Fibroblast of mammary gland (primary cell): ENCODE measurements at regions not wholly inside any gene's neighbourhood (a gene's known extent, or its start where the extent isn't known, plus 50 kb on each side); places are given as distances from the start of the nearest gene placed in this dataset.
A peak's percentile ranks its signal among the peaks of the same experiment; 100 is the strongest.

Source experiments
- DNase-seq: peaks from one replicate; pipeline ENCODE4 v3.0.0-alpha.2; 2010; ENCODE audit warnings: low read depth
- H3K4me3 ChIP-seq: 2 replicates; pipeline ENCODE4 v1.5.1; 2011; ENCODE audit warnings: low read depth, mild to moderate bottlenecking, low read length, moderate library complexity; ENCODE audit not compliant: control insufficient read depth
- TF ChIP-seq, protein P1 (sequence below): conservative IDR thresholded peaks from 2 replicates; pipeline ENCODE4 v1.5.1; 2011; ENCODE audit warnings: low read depth, low read length, inconsistent platforms; ENCODE audit not compliant: control insufficient read depth, insufficient read depth

DNA sequence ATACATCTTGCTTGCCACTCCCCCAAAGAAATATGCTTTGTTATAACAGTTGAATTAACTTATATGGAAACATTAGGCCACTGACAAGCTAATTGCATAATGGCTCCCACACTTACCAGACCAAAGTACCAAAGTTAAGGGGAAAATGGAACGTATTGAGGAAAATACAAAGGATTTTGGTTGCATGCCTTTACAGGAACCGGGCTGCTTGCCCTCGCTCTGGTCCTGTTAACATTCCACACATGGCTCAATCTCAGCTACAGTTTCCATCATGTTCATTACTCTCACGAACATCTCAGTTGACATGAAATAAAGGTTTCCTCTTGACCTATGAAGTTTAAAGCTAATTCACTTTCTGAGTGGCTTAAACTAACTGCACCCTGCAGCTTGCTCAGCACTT lies 220.7 kb upstream of the RXFP2 start:
- no peak for DNase-seq
- TF ChIP-seq, protein P1, sequence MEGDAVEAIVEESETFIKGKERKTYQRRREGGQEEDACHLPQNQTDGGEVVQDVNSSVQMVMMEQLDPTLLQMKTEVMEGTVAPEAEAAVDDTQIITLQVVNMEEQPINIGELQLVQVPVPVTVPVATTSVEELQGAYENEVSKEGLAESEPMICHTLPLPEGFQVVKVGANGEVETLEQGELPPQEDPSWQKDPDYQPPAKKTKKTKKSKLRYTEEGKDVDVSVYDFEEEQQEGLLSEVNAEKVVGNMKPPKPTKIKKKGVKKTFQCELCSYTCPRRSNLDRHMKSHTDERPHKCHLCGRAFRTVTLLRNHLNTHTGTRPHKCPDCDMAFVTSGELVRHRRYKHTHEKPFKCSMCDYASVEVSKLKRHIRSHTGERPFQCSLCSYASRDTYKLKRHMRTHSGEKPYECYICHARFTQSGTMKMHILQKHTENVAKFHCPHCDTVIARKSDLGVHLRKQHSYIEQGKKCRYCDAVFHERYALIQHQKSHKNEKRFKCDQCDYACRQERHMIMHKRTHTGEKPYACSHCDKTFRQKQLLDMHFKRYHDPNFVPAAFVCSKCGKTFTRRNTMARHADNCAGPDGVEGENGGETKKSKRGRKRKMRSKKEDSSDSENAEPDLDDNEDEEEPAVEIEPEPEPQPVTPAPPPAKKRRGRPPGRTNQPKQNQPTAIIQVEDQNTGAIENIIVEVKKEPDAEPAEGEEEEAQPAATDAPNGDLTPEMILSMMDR: no peak
- H3K4me3 ChIP-seq: no peak overlapping the region

DNA sequence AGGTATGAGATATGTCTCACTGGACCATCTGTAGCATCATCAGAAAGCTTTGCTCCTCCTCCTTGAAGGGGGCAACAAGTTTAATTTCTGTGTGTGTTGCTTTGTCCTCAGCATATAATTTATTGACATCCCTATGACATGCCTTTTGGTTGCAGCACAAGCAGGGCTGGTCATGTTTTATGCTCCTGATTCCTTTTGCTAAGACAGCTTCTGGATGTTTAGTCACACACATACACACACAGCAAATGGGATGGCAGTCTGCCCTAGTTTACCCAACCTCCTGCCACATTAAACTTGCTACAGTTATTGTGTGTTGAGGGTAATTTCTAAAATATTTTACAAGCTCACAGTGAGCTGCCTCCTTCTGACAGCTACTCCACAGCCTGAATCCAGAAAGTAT lies 217.9 kb upstream of the RXFP2 start:
- DNase-seq: peak; percentile 25
- H3K4me3 ChIP-seq: no peak overlapping the region
- TF ChIP-seq, protein P1: no peak

DNA sequence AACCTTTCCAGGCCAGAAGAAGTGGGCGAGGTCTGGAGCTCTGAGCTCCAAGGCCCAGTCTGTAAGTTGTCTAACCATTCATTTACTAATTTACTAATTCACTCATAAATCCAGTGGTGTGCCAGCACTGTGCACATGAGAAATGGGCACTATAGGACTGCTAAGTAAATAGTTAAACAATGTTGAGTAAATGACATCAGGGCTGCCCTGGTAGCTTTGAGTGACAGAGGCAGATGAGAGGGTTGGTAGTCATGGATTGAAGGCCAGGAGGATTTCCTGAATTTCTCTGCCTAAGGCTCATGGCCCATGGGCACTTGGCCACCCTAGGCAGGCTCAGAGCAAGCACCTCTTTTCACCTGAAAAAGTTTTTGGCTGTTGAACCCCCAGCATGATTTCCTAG lies 216.9 kb upstream of the RXFP2 start:
- TF ChIP-seq, protein P1: no peak
- no peak overlapping the region for H3K4me3 ChIP-seq
- no peak for DNase-seq

DNA sequence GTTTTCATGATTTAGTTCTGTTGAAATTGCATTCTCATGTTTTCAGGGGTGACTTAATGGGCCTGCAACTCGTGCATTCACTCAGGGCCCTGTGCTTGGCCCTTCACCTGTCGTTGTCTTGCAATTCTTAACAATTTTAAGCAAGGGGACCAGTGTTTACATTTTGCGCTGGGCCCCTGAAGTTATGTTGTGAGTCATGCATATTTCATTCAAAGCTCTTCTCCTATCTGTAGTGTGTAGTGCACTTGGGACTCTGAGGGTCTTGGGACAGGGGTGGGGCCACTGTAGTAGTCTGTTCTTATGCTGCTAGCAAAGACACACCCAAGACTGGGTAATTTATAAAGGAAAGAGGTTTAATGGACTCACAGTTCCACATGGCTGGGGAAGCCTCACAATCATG lies 211.2 kb upstream of the RXFP2 start:
- DNase-seq: no peak
- TF ChIP-seq, protein P1: no peak

DNA sequence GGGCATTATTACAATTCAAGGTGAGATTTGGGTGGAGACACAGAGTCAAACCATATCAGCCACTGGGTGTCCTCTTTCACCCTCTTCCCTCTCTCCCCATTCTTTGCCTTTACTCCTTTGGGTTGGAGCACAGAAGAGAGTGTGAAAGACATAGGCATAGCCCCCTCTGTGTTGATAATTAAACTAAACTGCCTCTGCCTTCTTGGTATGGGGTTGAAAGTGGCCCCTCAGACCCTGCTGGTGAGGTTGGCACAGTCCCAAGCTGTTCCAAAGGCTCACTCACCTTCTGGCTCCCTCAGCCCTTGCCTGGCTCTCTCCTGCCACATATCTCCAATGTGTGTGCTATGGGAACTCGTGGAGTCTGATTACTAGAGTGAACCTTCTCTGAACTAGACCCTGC lies 210.6 kb upstream of the RXFP2 start:
- DNase-seq: no peak
- TF ChIP-seq, protein P1: no peak
- H3K4me3 ChIP-seq: no peak overlapping the region

More for the DNA sequence above, 211.2 kb upstream of the RXFP2 start:
- H3K4me3 ChIP-seq: no peak overlapping the region

DNA sequence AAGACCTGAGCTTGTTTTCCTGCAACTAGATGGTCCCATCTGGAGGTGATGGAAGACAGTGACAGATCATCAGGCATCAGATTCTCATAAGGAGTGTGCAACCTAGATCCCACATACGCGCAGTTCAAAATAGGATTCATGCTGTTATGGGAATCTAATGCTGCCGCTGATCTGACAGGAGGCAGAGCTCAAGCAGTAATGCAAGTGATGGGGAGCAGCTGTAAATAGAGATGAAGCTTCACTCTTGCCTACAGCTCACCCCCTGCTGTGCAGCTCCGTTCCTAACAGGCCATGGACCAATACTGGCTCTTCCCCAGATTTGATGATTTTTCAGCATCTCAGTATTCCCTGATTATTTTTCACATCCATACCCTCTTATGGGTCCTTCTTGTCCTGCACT lies 208.4 kb upstream of the RXFP2 start:
- TF ChIP-seq, protein P1: no peak
- DNase-seq: no peak
- no peak overlapping the region for H3K4me3 ChIP-seq

DNA sequence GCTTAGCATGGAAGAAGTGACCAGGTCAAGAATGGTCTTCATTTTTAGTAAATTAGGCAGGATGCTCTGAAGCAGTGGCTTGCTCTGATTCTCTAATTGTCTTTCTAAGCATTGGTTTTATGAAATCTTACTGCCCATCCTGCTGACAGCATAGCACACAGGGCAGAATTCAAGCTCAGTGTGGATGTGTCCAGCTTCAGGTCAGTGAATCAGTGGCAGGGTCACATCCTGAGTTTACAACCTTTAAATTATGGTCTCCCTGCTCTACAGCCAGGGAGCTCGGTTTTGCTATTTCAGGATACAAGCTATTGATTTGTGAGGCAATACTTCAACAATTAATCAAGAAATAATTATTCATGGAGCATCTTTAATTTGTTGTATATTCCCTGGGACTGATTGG lies 202.3 kb upstream of the RXFP2 start:
- no peak for DNase-seq
- TF ChIP-seq, protein P1: no peak
- no peak overlapping the region for H3K4me3 ChIP-seq
